Glutamatergic neuron (in vitro differentiated cells): ENCODE measurements at regions not wholly inside any gene's neighbourhood (a gene's known extent, or its start where the extent isn't known, plus 50 kb on each side); places are given as distances from the start of the nearest gene placed in this dataset.

Experiments
- DNase-seq: peaks from one replicate; pipeline ENCODE4 v3.0.0; 2022
- H3K27ac Mint-ChIP-seq: one replicate; pipeline ENCODE4 v1.8.0; 2020; ENCODE audit warnings: mild to moderate bottlenecking, mixed read lengths, inconsistent platforms; ENCODE audit not compliant: unreplicated experiment
- H3K27me3 Mint-ChIP-seq: one replicate; pipeline ENCODE4 v1.8.0; 2020; ENCODE audit warnings: mild to moderate bottlenecking, moderate library complexity, mixed read lengths, inconsistent platforms; ENCODE audit not compliant: unreplicated experiment
- H3K36me3 Mint-ChIP-seq: one replicate; pipeline ENCODE4 v1.8.0; 2020; ENCODE audit warnings: mild to moderate bottlenecking, mixed read lengths, inconsistent platforms; ENCODE audit not compliant: unreplicated experiment
- H3K4me1 Mint-ChIP-seq: one replicate; pipeline ENCODE4 v1.8.0; 2020; ENCODE audit warnings: mild to moderate bottlenecking, low read depth, mixed read lengths, inconsistent platforms; ENCODE audit not compliant: unreplicated experiment
- H3K4me3 Mint-ChIP-seq: one replicate; pipeline ENCODE4 v1.8.0; 2020; ENCODE audit warnings: mild to moderate bottlenecking, mixed read lengths, inconsistent platforms; ENCODE audit not compliant: unreplicated experiment
- H3K9me3 Mint-ChIP-seq: one replicate; pipeline ENCODE4 v1.8.0; 2020; ENCODE audit warnings: mild to moderate bottlenecking, moderate library complexity, mixed read lengths, inconsistent platforms; ENCODE audit not compliant: unreplicated experiment
- TF ChIP-seq, protein P1 (sequence below): fragments of 200-600 bp; sonication (generic); IDR thresholded peaks from one replicate; pipeline ENCODE4 v1.5.0; 2021; ENCODE audit not compliant: partially characterized antibody, unreplicated experiment

DNA sequence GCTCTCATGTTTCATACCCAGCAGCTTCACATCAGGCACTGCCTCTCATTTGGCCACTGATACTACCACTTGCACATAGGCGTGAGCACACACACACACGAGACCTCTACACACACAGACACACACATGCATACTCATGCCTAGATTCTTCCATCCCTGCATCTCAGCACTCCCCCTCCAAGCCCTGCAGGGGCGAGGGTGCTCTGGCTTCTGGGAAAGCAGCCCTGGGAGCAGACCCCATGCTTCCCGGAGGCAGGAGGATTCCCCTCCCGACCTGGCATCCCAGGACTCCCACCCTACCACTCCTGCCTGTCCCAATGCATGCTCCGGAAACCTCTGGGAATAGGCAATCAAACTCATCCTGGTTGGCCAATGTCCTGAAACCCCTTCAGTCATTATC is 89.1 kb upstream of the SMNDC1 start:
- TF ChIP-seq, protein P1, sequence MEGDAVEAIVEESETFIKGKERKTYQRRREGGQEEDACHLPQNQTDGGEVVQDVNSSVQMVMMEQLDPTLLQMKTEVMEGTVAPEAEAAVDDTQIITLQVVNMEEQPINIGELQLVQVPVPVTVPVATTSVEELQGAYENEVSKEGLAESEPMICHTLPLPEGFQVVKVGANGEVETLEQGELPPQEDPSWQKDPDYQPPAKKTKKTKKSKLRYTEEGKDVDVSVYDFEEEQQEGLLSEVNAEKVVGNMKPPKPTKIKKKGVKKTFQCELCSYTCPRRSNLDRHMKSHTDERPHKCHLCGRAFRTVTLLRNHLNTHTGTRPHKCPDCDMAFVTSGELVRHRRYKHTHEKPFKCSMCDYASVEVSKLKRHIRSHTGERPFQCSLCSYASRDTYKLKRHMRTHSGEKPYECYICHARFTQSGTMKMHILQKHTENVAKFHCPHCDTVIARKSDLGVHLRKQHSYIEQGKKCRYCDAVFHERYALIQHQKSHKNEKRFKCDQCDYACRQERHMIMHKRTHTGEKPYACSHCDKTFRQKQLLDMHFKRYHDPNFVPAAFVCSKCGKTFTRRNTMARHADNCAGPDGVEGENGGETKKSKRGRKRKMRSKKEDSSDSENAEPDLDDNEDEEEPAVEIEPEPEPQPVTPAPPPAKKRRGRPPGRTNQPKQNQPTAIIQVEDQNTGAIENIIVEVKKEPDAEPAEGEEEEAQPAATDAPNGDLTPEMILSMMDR: no peak
- Mint-ChIP-seq H3K27me3 (peaks cover 9% of the 10 kb centered on the region), H3K4me1 (peaks cover 6% of the 10 kb centered on the region), H3K4me3 (no peak overlapping the region), H3K9me3 (peaks cover 3% of the 10 kb centered on the region), H3K36me3 (no peaks in the 10 kb centered on the region), H3K27ac (no peak overlapping the region)
- DNase-seq: no peak

DNA sequence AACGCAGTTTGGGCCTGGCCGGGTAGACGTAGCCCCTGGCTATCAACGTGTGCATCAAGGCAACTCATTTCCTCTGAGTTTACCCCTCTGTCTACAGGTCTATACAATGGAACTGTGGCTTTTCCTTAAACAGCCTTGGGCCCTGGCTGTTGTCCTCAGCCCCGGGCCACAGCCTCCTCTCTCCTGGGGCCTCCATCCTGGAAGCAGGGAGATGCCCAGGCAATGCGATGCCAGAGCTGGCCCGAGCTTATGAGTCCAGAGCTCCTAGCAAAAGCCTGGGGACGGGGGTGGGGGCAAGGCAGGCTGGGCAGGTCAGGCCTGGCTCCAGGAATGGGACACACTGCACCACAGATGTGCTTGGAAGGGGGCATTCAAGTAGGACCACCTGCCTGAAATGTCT is 89.6 kb upstream of the SMNDC1 start:
- no peaks in the 10 kb centered on the region for H3K36me3 Mint-ChIP-seq
- H3K27ac Mint-ChIP-seq: no peak overlapping the region
- H3K4me1 Mint-ChIP-seq: peaks cover 6% of the 10 kb centered on the region
- no peak for DNase-seq
- H3K4me3 Mint-ChIP-seq: no peak overlapping the region
- peaks cover 9% of the 10 kb centered on the region for H3K27me3 Mint-ChIP-seq
- TF ChIP-seq, protein P1: no peak
- peaks cover 3% of the 10 kb centered on the region for H3K9me3 Mint-ChIP-seq

DNA sequence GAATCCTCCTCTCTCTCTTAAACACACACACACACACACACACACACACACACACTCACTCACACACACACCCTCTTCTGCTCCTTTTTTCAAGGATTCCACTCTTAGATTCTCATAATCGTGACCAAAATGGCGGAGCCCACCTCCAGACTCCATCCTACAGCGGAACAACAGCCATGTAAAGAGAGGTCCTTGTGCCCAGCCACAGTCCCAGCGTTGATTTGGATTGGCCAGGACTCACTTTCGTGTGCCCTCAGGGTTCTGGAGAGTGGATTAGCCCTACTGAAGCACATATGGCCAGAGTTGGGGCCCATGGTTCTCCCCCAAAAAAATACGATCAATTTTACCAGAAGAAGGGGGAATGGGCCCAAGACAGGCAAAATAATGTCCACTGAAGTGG is 90.2 kb upstream of the SMNDC1 start:
- peak overlapping the region; percentile 53 for H3K27ac Mint-ChIP-seq
- peaks cover 3% of the 10 kb centered on the region for H3K9me3 Mint-ChIP-seq
- no peak for DNase-seq
- H3K27me3 Mint-ChIP-seq: peaks cover 6% of the 10 kb centered on the region
- peaks cover 4% of the 10 kb centered on the region for H3K4me1 Mint-ChIP-seq
- TF ChIP-seq, protein P1: no peak
- H3K4me3 Mint-ChIP-seq: no peak overlapping the region
- H3K36me3 Mint-ChIP-seq: no peaks in the 10 kb centered on the region

DNA sequence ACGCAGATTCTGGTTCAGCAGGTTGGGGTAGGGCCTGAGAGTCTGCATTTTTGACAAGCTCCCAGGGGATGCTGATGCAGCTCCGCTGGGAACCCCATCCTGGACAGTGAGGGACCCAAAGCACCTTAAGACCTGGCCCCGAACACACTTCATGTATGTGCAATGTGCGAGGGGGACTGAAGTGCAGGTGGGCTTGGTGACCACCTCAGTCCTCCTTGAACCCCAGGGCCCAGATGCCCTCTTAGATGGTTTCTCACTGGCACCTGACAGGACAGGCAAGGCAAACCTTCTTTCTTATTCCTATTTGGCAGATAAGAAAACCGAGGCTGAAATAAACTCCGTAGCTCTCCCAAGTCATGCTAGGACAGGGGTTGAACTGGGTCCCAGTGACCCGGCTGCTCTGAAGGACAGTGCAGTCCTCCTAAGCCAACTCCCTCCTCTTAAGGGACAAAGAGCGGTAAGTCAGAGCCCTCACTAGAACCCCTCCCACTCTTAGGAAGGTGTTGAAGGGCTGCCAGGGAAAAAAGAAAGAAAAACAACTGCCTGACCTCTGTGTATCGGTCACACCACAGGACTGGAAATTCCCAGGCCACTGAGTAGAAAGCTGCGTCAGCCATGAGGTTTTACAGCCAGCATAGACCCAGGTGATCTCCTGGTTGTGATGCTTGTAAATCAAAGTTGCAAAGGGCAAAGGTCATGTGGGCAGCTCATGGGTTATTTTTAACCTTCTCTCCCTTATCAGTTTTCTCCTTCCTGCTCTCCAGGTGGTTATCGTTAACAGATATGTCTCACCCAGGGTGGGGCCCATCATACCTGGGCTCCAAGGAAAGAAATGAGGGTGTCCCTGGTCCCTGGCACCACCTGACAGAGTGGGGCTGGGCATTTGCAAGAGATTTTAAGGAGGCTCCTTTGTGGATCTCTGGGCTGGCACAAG is 90.9 kb upstream of the SMNDC1 start:
- H3K4me1 Mint-ChIP-seq: peaks cover 4% of the 10 kb centered on the region
- no peaks in the 10 kb centered on the region for H3K36me3 Mint-ChIP-seq
- no peak overlapping the region for H3K27ac Mint-ChIP-seq
- no peak for DNase-seq
- peaks cover 6% of the 10 kb centered on the region for H3K27me3 Mint-ChIP-seq
- TF ChIP-seq, protein P1: no peak
- peaks cover 3% of the 10 kb centered on the region for H3K9me3 Mint-ChIP-seq
- H3K4me3 Mint-ChIP-seq: no peak overlapping the region

DNA sequence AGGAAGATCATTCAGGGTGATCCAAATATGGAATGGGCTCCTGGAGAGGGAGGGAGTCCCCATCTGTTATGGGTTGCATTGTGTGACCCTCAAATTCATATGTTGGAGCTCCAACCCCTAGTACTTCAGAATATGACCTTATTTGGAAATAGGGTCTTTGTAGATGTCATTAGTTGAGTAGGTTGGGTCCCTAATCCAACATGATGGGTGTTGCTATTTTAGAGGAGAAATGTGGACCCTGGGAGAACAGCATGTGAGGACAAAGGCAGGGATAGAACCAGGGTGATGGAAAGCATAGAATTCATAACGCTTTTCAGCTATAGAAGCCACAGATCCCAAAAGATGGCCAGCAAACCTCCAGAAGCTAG is 91.5 kb upstream of the SMNDC1 start:
- no peak overlapping the region for H3K4me3 Mint-ChIP-seq
- peaks cover 7% of the 10 kb centered on the region for H3K4me1 Mint-ChIP-seq
- H3K27me3 Mint-ChIP-seq: peaks cover 9% of the 10 kb centered on the region
- H3K9me3 Mint-ChIP-seq: peaks cover 3% of the 10 kb centered on the region
- TF ChIP-seq, protein P1: no peak
- no peak for DNase-seq
- no peaks in the 10 kb centered on the region for H3K36me3 Mint-ChIP-seq
- H3K27ac Mint-ChIP-seq: no peak overlapping the region
